ENCODE measurements at regions not wholly inside any gene's neighbourhood (a gene's known extent, or its start where the extent isn't known, plus 50 kb on each side); places are given as distances from the start of the nearest gene placed in this dataset.
"Not testable (repeated sequence)": the region's sequence is repeated elsewhere in the genome, so short reads cannot be mapped to it uniquely, and the experiment has no call there.

GRCh38 chr16:29265255-29265853 is 141.2 kb downstream of the NPIPB11 start (continued):
- TF ChIP-seq EP400 (IDR thresholded peaks at IDR 0.05) = 0 out of 2 replicates have a peak, but pooled peaks have one; percentile 22
- peak; percentile 85 for TF ChIP-seq HMBOX1 (IDR thresholded peaks at IDR 0.05)
- TF ChIP-seq NCOR1 (IDR thresholded peaks at IDR 0.05) = peak; percentile 64
- peak; percentile 89 for TF ChIP-seq SMARCE1 (IDR thresholded peaks at IDR 0.05)
- TF ChIP-seq NR2C1 (IDR thresholded peaks at IDR 0.05); TOE1 (CRISPR knock-in tag; IDR thresholded peaks at IDR 0.05; ENCODE audit: borderline replicate concordance, low read depth): not testable (repeated sequence)
- TF ChIP-seq NR2C1 (tag; IDR thresholded peaks at IDR 0.05) = 0 out of 2 replicates have a peak, but pooled peaks have one; percentile 42
- peak; percentile 69 for TF ChIP-seq VEZF1 (CRISPR knock-in tag; IDR thresholded peaks at IDR 0.05)
- TF ChIP-seq TBL1XR1 (IDR thresholded peaks at IDR 0.05; ENCODE audit: low read length in 2 of 2) = 0 out of 4 replicates have a peak, but pooled peaks of 1 of the 2 experiments have one; percentile 28
- peak; percentile 85 for TF ChIP-seq ETV1 (tag; conservative IDR thresholded peaks at IDR 0.05; ENCODE audit: low read depth)
- peak; percentile 83 for TF ChIP-seq ARID1B (IDR thresholded peaks at IDR 0.05)
- peak; percentile 93 for TF ChIP-seq FOSL1 (tag; conservative IDR thresholded peaks at IDR 0.05)
- TF ChIP-seq TOE1 (IDR thresholded peaks at IDR 0.05; ENCODE audit: borderline replicate concordance) = peak; percentile 38; the same call in 1 of the 2 replicates
- peak; percentile 37; the same call in 1 of the 2 replicates for TF ChIP-seq POLR2G (IDR thresholded peaks at IDR 0.05; ENCODE audit: low read depth, low read length)
- peak in 1 of 2 experiments; percentile 63; a peak in 1 of 4 replicates for TF ChIP-seq SRF (CRISPR knock-in tag; IDR thresholded peaks at IDR 0.05)
- TF ChIP-seq RCOR1 (IDR thresholded peaks at IDR 0.05; ENCODE audit: borderline replicate concordance in 1 of 2, low read depth in 2 of 2, low read length in 2 of 2) = peak in 1 of 2 experiments; percentile 63; a peak in 2 of 4 replicates
- TF ChIP-seq LEF1 (IDR thresholded peaks at IDR 0.05) = 0 out of 2 replicates have a peak, but pooled peaks have one; percentile 50
- peak; percentile 70; the same call in 1 of the 2 replicates for TF ChIP-seq JUN (IDR thresholded peaks at IDR 0.05; ENCODE audit: borderline replicate concordance, low read depth, low read length)
- TF ChIP-seq JUN (CRISPR knock-in tag; IDR thresholded peaks at IDR 0.05; ENCODE audit: borderline replicate concordance) = peak; percentile 30; the same call in 1 of the 2 replicates
- TF ChIP-seq ZBTB2 (IDR thresholded peaks at IDR 0.05) = peak; percentile 30; the same call in 1 of the 2 replicates
- TF ChIP-seq ZNF23 (CRISPR knock-in tag; IDR thresholded peaks at IDR 0.05) = peak; percentile 94
- TF ChIP-seq MTA3 (IDR thresholded peaks at IDR 0.05; ENCODE audit: borderline replicate concordance) = peak; percentile 56; the same call in 1 of the 2 replicates
- TF ChIP-seq ESRRA (IDR thresholded peaks at IDR 0.05; ENCODE audit: borderline replicate concordance, low read depth) = peak; percentile 91
- TF ChIP-seq HDAC8 (tag; IDR thresholded peaks at IDR 0.05) = 0 out of 2 replicates have a peak, but pooled peaks have one; percentile 31
- TF ChIP-seq SOX6 (IDR thresholded peaks at IDR 0.05) = peak; percentile 67; the same call in 1 of the 2 replicates
- 0 out of 2 replicates have a peak, but pooled peaks have one; percentile 32 for TF ChIP-seq ADNP (tag; IDR thresholded peaks at IDR 0.05)
- TF ChIP-seq NBN (IDR thresholded peaks at IDR 0.05; ENCODE audit: low read depth) = peak; percentile 25; the same call in 1 of the 2 replicates

Data from K562 (cell line).